ENCODE measurements at regions not wholly inside any gene's neighbourhood (a gene's known extent, or its start where the extent isn't known, plus 50 kb on each side); places are given as distances from the start of the nearest gene placed in this dataset.

GRCh38 chr2:84084856-84085255 lies 374.2 kb downstream of the SUCLG1 start:
- TF ChIP-seq CTCF (IDR thresholded peaks at IDR 0.05) (no peak), POLR2A (IDR thresholded peaks at IDR 0.05) (no peak)

Data from breast epithelium (tissue), 3 donors.